Naive B cell (primary cell): ENCODE measurements at regions not wholly inside any gene's neighbourhood (a gene's known extent, or its start where the extent isn't known, plus 50 kb on each side); places are given as distances from the start of the nearest gene placed in this dataset.

Experiments
- ATAC-seq, 2 donors: fragments of 150-1000 bp; cut with Tn5 transposase; 2 replicates each; pipeline ENCODE4 v1.10.0; 2021; ENCODE audit warnings: low read depth in 2 of 2, mild to moderate bottlenecking in 2 of 2, moderate library complexity in 2 of 2
- DNase-seq: peaks from one replicate; pipeline ENCODE4 v3.0.0; 2022
- H3K27ac Mint-ChIP-seq, 6 donors: one replicate each; pipeline ENCODE4 v1.8.0; 2020 to 2022; ENCODE audit warnings: mild to moderate bottlenecking in 6 of 6, mixed read lengths in 6 of 6, moderate library complexity in 5 of 6, inconsistent platforms in 2 of 6
- H3K27me3 Mint-ChIP-seq, 3 donors: one replicate each; pipeline ENCODE4 v1.8.0; 2021 to 2022; ENCODE audit warnings: mixed read lengths in 3 of 3, mild to moderate bottlenecking in 1 of 3
- H3K36me3 Mint-ChIP-seq, 2 donors: one replicate each; pipeline ENCODE4 v1.8.0; 2020 to 2022; ENCODE audit warnings: mixed read lengths in 2 of 2, inconsistent platforms in 1 of 2, mild to moderate bottlenecking in 1 of 2
- H3K4me1 Mint-ChIP-seq, 3 donors: one replicate each; pipeline ENCODE4 v1.8.0; 2020 to 2022; ENCODE audit warnings: mixed read lengths in 3 of 3, inconsistent platforms in 1 of 3, mild to moderate bottlenecking in 1 of 3, moderate library complexity in 1 of 3
- H3K4me3 Mint-ChIP-seq, 8 donors: one replicate each; pipeline ENCODE4 v1.8.0; 2020 to 2022; ENCODE audit warnings: mild to moderate bottlenecking in 8 of 8, mixed read lengths in 8 of 8, moderate library complexity in 8 of 8, inconsistent platforms in 2 of 8
- H3K9me3 Mint-ChIP-seq, 7 donors: one replicate each; pipeline ENCODE4 v1.8.0; 2020 to 2022; ENCODE audit warnings: mixed read lengths in 7 of 7, mild to moderate bottlenecking in 5 of 7, inconsistent platforms in 2 of 7, moderate library complexity in 1 of 7

DNA sequence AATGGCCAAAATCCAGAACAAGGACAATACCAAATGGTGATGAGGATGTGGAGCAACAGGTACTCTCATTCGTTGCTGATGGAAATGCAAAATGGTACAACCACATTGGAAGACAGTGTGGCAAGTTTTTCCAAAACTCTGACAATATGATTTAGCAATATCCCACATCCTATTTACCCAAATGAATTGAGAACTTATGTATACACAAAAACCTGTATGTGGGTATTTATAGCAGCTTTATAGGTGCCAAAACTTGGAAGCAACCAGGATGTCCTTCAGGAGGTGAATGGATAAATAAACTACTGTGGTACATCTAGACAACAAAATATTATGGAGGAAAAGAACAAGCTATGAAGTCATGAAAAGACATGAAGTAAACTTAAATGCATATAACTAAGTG, 156.5 kb downstream of the TFAP2A start:
- H3K36me3 Mint-ChIP-seq, result no peaks in the 10 kb centered on the region
- no peak for ATAC-seq
- H3K9me3 Mint-ChIP-seq, result peaks cover 0 to 14% (median 6%) of the 10 kb centered on the region in 7 donors
- DNase-seq, result no peak
- H3K4me1 Mint-ChIP-seq, result no peaks in the 10 kb centered on the region
- no peak overlapping the region for H3K4me3 Mint-ChIP-seq
- no peaks in the 10 kb centered on the region for H3K27me3 Mint-ChIP-seq
- no peak overlapping the region for H3K27ac Mint-ChIP-seq

- DNase-seq (no peak), ATAC-seq (no peak)
- Mint-ChIP-seq H3K36me3 (no peaks in the 10 kb centered on the region), H3K27me3 (peaks cover 3 to 5% (median 5%) of the 10 kb centered on the region in 3 donors), H3K27ac (no peak overlapping the region), H3K9me3 (peaks cover 0 to 14% (median 8%) of the 10 kb centered on the region in 7 donors), H3K4me3 (no peak overlapping the region), H3K4me1 (no peaks in the 10 kb centered on the region)
Observed at GRCh38 chr6:10256113-10256690, 158.7 kb downstream of the TFAP2A start.

DNA sequence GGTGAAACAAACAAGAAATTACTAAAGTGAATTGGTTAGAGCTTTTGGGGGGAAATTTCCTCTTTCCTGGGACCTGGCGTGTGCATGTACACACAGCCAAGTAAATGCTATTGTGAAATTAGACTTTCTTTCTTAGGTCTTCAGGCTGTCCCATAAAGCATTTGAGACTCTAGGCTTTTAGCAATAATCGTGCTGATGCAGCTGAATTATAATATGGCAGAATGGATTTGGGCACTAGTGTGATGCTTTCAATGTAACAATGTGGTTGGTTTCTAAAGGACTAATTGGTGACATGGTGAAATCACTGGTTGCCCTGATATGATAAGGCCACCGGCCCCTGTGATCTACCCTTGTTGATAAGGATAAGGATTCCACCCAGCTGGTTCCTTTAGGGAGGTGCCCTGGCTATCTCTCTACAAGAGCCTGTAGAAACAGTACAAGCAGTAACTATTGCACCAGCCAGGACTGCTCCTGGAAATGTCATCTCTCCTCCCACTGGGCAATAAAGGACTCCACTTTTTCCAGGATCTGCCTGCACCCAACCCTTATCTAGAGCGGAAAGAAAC, 164.1 kb downstream of the TFAP2A start:
- H3K4me3 Mint-ChIP-seq, result no peak overlapping the region
- DNase-seq, result no peak
- peaks cover 0 to 9% (median 2%) of the 10 kb centered on the region in 7 donors for H3K9me3 Mint-ChIP-seq
- H3K27ac Mint-ChIP-seq, result no peak overlapping the region
- H3K36me3 Mint-ChIP-seq, result no peaks in the 10 kb centered on the region
- peaks cover 6 to 19% (median 17%) of the 10 kb centered on the region in 3 donors for H3K27me3 Mint-ChIP-seq
- H3K4me1 Mint-ChIP-seq, result no peaks in the 10 kb centered on the region
- ATAC-seq, result no peak

DNA sequence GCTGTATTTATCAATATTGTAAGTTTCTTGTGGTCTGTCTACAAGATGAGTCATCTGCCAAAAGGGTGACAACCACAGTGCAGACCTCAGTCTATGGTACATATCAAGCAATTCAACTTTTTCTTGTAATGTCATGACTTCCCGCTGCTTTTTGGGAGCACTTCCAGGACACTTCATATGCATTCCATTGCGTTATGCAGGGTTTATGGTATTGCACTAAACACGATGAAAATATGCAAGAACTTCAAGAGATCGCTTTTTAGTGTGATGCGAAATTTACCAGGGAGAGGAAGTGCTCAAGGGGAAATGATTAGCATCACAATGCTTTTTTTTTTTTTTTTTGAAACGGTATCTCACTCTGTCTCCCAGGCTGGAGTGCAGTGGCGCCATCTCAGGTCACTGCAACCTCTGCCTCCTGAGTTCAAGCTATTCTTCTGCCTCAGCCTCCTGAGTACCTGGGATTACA, 166.5 kb downstream of the TFAP2A start:
- H3K27ac Mint-ChIP-seq, result no peak overlapping the region

DNA sequence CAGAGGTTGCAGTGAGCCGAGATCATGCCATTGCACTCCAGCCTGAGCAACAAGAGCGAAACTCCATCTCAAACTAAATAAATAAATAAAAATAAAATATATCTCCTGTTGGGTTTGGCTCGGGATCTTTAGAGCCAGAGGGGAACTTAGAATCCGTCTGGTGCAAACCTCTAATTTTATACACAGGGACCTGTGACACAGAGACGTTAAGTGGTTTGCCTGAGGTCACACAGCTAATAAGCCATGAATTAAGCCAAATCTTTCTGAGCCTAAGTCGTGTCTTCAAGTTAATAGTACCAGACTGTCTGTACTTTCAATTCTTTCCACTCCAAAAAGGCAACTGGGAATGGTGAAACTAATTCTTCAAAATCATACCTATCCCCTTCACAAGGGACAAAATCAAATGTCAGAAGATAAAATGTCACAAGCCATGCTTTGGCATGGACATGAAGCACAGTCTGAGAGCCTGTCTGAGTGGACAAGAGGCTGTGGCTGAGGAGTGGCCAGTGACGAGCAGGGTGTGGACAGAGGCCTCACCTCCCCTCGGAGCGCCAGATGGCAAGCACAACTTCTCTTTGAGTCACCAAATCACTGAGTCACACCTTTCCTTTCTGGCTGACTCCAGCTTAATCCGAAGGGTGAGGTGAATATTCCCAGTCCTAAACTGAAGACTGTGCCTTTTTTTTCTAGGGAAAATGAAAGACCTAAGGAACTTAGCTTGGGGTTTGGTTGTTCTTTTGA, 177.4 kb downstream of the TFAP2A start:
- DNase-seq, result no peak

More for the DNA sequence above, 166.5 kb downstream of the TFAP2A start:
- DNase-seq (no peak), ATAC-seq (no peak)
- H3K4me3 Mint-ChIP-seq, result no peak overlapping the region
- H3K36me3 Mint-ChIP-seq, result no peaks in the 10 kb centered on the region
- H3K9me3 Mint-ChIP-seq, result peaks cover 0 to 9% (median 2%) of the 10 kb centered on the region in 7 donors
- peaks cover 6 to 19% (median 17%) of the 10 kb centered on the region in 3 donors for H3K27me3 Mint-ChIP-seq
- H3K4me1 Mint-ChIP-seq, result no peaks in the 10 kb centered on the region

GRCh38 chr6:10235344-10235743, 179.5 kb downstream of the TFAP2A start:
- no peaks in the 10 kb centered on the region for H3K4me1 Mint-ChIP-seq
- H3K36me3 Mint-ChIP-seq, result no peaks in the 10 kb centered on the region
- H3K9me3 Mint-ChIP-seq, result peaks cover 0 to 2% (median 0%) of the 10 kb centered on the region in 7 donors
- peaks cover 0 to 7% (median 0%) of the 10 kb centered on the region in 3 donors for H3K27me3 Mint-ChIP-seq
- peak overlapping the region in 1 of 6 donors; percentile 33 for H3K27ac Mint-ChIP-seq
- H3K4me3 Mint-ChIP-seq, result no peak overlapping the region
- no peak for ATAC-seq
- DNase-seq, result no peak

More for the DNA sequence above, 177.4 kb downstream of the TFAP2A start:
- Mint-ChIP-seq H3K9me3 (peaks cover 0 to 2% (median 0%) of the 10 kb centered on the region in 7 donors), H3K36me3 (no peaks in the 10 kb centered on the region), H3K27ac (no peak overlapping the region), H3K27me3 (peaks cover 0 to 15% (median 0%) of the 10 kb centered on the region in 3 donors), H3K4me3 (no peak overlapping the region), H3K4me1 (no peaks in the 10 kb centered on the region)
- ATAC-seq, result no peak

DNA sequence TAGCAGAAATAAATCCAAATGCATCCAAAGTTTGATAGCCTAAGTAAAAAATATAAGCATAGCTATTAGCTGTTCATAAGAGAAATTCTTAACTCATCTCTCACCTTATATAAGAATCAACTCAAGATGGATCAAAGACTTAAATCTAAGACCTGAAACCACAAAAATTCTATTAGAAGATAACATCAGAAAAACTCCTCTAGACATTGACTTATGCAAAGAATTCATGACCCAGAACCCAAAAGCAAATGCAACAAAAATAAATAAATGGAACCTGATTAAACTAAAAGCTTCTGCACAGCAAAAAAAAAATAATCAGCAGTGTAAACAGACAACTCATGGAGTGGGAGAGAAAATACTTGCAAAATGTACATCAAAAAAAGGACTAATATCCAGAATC, 184.3 kb downstream of the TFAP2A start:
- no peaks in the 10 kb centered on the region for H3K36me3 Mint-ChIP-seq
- H3K9me3 Mint-ChIP-seq, result peaks cover 4 to 27% (median 8%) of the 10 kb centered on the region in 7 donors
- H3K4me3 Mint-ChIP-seq, result no peak overlapping the region
- no peak overlapping the region for H3K27ac Mint-ChIP-seq
- ATAC-seq (no peak), DNase-seq (no peak)
- no peaks in the 10 kb centered on the region for H3K4me1 Mint-ChIP-seq
- H3K27me3 Mint-ChIP-seq, result no peaks in the 10 kb centered on the region

GRCh38 chr6:10223841-10224240, 191.0 kb downstream of the TFAP2A start:
- no peak for ATAC-seq
- no peak for DNase-seq
- Mint-ChIP-seq H3K4me1 (no peaks in the 10 kb centered on the region), H3K27me3 (peaks cover 0 to 11% (median 8%) of the 10 kb centered on the region in 3 donors), H3K36me3 (no peaks in the 10 kb centered on the region), H3K4me3 (no peak overlapping the region), H3K9me3 (peaks cover 6 to 33% (median 19%) of the 10 kb centered on the region in 7 donors), H3K27ac (no peak overlapping the region)

DNA sequence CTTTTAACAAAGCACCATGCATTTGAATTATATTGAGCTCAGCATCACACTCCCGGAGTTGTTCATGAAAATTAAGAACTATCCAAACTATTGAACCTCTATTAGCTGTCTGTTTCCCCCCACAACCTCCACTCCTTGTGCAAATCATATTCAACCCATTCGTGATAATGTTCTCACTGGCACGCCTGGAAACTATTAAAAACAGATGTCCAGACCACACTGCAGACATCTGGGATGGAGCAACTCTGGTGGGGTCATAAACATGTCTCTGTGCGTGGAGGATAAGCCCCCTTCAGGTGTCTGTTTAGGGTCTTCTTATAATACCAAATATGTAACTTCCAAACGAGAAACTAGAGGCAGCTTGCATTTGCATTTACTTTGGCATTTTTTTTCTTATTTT, 193.7 kb downstream of the TFAP2A start:
- Mint-ChIP-seq H3K9me3 (peaks cover 5 to 18% (median 7%) of the 10 kb centered on the region in 7 donors), H3K36me3 (no peaks in the 10 kb centered on the region), H3K4me3 (no peak overlapping the region), H3K4me1 (no peaks in the 10 kb centered on the region), H3K27me3 (peaks cover 0 to 12% (median 8%) of the 10 kb centered on the region in 3 donors), H3K27ac (no peak overlapping the region)
- ATAC-seq (no peak), DNase-seq (no peak)

DNA sequence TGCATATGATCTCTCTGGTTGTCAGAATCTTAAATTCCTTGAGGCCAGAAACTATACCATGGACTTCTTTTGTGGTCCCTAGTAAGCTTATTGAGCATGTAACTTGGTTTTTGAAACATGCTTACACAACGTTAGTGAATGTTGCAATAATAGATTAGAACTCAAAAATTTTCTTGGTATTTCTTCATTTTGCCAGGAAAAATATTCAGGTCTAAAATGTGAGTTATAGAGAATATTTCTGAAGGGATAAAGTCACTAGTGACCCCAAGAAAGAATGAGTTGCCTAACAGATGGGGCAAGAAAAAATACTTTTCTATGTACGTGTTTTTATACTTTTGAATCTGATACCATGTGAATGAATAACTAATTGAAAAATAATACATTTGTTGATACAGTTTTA, 195.4 kb downstream of the TFAP2A start:
- no peaks in the 10 kb centered on the region for H3K36me3 Mint-ChIP-seq
- no peak overlapping the region for H3K4me3 Mint-ChIP-seq
- ATAC-seq, result no peak

GRCh38 chr6:10217111-10217510, 197.8 kb downstream of the TFAP2A start:
- ATAC-seq (no peak), DNase-seq (no peak)
- Mint-ChIP-seq H3K27me3 (peaks cover 0 to 7% (median 0%) of the 10 kb centered on the region in 3 donors), H3K36me3 (no peaks in the 10 kb centered on the region), H3K27ac (no peak overlapping the region), H3K9me3 (peaks cover 0 to 5% (median 4%) of the 10 kb centered on the region in 7 donors), H3K4me3 (no peak overlapping the region), H3K4me1 (no peaks in the 10 kb centered on the region)

More for the DNA sequence above, 195.4 kb downstream of the TFAP2A start:
- DNase-seq, result no peak
- Mint-ChIP-seq H3K4me1 (no peaks in the 10 kb centered on the region), H3K27ac (no peak overlapping the region), H3K9me3 (peaks cover 0 to 5% (median 3%) of the 10 kb centered on the region in 7 donors), H3K27me3 (peaks cover 0 to 11% (median 0%) of the 10 kb centered on the region in 3 donors)

DNA sequence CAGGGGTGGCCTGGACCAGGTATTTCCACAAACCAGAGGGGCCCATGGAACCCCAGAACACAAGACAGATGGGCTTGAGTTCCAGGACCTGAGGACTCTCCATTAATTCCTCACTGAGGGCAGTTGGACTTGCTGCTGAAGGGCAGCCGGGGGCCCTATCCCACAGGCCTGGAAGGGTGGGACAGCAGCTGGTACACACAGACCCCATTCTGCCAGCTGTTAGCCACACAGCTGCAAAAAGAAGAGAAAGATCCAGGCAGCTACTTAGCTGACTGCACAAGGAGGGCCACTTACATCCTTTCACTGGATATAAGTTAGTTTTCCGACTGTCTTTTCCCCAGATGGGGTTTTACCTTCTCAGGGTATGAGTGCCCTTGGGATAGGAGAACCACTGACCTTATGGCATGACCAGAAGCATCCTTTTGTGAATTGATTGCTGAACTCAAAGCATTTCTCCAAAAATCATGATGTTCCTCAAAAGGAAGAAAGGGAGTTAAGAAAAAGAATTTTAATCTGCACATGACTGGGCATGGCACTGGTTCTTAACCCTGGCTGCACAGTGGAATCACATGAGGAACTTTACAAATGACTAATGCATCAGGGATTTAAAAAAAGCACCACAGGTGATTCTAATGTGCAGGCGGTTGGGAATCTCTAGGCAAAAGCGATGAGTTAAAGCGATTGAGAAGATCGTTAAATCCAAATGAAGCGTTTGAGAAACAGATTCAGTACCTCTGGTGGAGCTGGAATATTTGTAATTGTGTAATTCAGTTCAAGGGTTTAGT, 199.4 kb downstream of the TFAP2A start:
- H3K27ac Mint-ChIP-seq, result no peak overlapping the region
- peaks cover 0 to 5% (median 4%) of the 10 kb centered on the region in 7 donors for H3K9me3 Mint-ChIP-seq
- H3K4me3 Mint-ChIP-seq, result no peak overlapping the region
- no peak for ATAC-seq
- no peaks in the 10 kb centered on the region for H3K36me3 Mint-ChIP-seq
- H3K27me3 Mint-ChIP-seq, result peaks cover 0 to 7% (median 0%) of the 10 kb centered on the region in 3 donors
- H3K4me1 Mint-ChIP-seq, result no peaks in the 10 kb centered on the region
- DNase-seq, result no peak

DNA sequence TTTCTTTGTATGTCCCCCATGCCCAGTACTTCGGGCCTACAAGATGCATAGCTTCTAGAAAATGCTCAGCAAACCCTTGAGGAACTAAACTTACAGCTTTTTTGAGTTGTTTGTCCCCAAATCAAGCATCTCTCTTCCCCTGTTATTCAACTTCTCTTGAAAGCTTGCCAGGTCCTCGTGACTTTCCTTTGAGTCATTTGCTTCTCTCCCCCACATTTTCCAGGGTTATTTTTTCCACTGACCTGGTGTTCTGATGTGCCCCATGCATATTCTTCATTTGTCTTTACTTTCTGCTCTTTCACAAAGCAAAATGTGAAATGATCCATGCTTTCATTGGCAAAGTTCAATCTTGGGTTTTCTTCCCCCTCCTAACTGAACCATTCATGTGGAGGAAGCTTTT, 204.8 kb downstream of the TFAP2A start:
- H3K4me3 Mint-ChIP-seq, result no peak overlapping the region
- H3K27ac Mint-ChIP-seq, result no peak overlapping the region
- H3K4me1 Mint-ChIP-seq, result no peaks in the 10 kb centered on the region

More for the DNA sequence above, 204.8 kb downstream of the TFAP2A start:
- H3K36me3 Mint-ChIP-seq, result no peaks in the 10 kb centered on the region
- no peak for DNase-seq
- no peak for ATAC-seq
- peaks cover 5 to 9% (median 8%) of the 10 kb centered on the region in 3 donors for H3K27me3 Mint-ChIP-seq
- H3K9me3 Mint-ChIP-seq, result peaks cover 0 to 13% (median 5%) of the 10 kb centered on the region in 7 donors
